ENCODE measurements at regions not wholly inside any gene's neighbourhood (a gene's known extent, or its start where the extent isn't known, plus 50 kb on each side); places are given as distances from the start of the nearest gene placed in this dataset.
A peak's percentile ranks its signal among the peaks of the same experiment; 100 is the strongest.

DNA sequence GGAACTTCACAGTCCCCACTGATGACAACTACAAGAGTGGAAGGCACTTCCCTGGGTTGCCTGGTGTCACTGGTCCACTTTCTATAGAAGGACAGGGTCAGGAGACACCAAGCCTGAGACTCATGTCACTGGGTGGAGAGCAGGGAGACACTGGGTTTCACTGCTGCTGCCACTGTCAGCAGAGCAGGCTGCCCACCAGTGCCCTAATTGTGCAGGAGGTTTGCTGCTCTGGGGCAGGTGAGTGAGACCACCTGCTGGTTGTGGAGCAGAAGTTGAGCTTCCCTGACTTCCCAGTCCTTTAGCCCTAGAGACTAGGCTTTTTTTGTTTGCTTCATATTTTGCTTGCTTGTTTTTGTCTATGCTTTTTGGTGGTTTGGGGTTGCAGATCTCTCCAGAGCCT lies 528.4 kb upstream of the RGMA start:
- no peak overlapping the region for H3K27ac ChIP-seq
- no peak for DNase-seq
- no peak overlapping the region for H3K4me3 ChIP-seq
- no peaks in the 10 kb centered on the region for H3K27me3 ChIP-seq
- no peaks in the 10 kb centered on the region for H3K4me1 ChIP-seq
- no peak for TF ChIP-seq POLR2A (IDR thresholded peaks at IDR 0.05)
- TF ChIP-seq, protein P1, sequence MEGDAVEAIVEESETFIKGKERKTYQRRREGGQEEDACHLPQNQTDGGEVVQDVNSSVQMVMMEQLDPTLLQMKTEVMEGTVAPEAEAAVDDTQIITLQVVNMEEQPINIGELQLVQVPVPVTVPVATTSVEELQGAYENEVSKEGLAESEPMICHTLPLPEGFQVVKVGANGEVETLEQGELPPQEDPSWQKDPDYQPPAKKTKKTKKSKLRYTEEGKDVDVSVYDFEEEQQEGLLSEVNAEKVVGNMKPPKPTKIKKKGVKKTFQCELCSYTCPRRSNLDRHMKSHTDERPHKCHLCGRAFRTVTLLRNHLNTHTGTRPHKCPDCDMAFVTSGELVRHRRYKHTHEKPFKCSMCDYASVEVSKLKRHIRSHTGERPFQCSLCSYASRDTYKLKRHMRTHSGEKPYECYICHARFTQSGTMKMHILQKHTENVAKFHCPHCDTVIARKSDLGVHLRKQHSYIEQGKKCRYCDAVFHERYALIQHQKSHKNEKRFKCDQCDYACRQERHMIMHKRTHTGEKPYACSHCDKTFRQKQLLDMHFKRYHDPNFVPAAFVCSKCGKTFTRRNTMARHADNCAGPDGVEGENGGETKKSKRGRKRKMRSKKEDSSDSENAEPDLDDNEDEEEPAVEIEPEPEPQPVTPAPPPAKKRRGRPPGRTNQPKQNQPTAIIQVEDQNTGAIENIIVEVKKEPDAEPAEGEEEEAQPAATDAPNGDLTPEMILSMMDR (IDR thresholded peaks at IDR 0.05) = no peak
- no peaks in the 10 kb centered on the region for H3K9me3 ChIP-seq
- intact Hi-C loops (cut with DNase I; ENCODE audit: low total_unique reads) = no loop called here
- no peaks in the 10 kb centered on the region for H3K36me3 ChIP-seq

GRCh38 chr15:93614386-93615104 lies 525.5 kb upstream of the RGMA start:
- Histone ChIP-seq H3K4me1 (no peaks in the 10 kb centered on the region), H3K9me3 (no peaks in the 10 kb centered on the region), H3K27me3 (no peaks in the 10 kb centered on the region), H3K4me3 (no peak overlapping the region), H3K36me3 (no peaks in the 10 kb centered on the region), H3K27ac (peak overlapping the region; percentile 33)
- DNase-seq = peak in 1 of 2 donors; percentile 18
- no peak for TF ChIP-seq POLR2A (IDR thresholded peaks at IDR 0.05)
- TF ChIP-seq, protein P1 (IDR thresholded peaks at IDR 0.05) = no peak
- intact Hi-C loops (cut with DNase I; ENCODE audit: low total_unique reads) = no loop called here

GRCh38 chr15:93613386-93613785 lies 524.4 kb upstream of the RGMA start:
- intact Hi-C loops (cut with DNase I; ENCODE audit: low total_unique reads) = no loop called here
- TF ChIP-seq POLR2A (IDR thresholded peaks at IDR 0.05) = no peak
- TF ChIP-seq, protein P1 (IDR thresholded peaks at IDR 0.05) = no peak

GRCh38 chr15:93612953-93613352 lies 523.9 kb upstream of the RGMA start:
- TF ChIP-seq POLR2A (IDR thresholded peaks at IDR 0.05) = no peak
- TF ChIP-seq, protein P1 (IDR thresholded peaks at IDR 0.05) = no peak
- intact Hi-C loops (cut with DNase I; ENCODE audit: low total_unique reads) = no loop called here
- H3K4me3 ChIP-seq = no peak overlapping the region

More at GRCh38 chr15:93613386-93613785, 524.4 kb upstream of the RGMA start:
- DNase-seq = no peak
- no peak overlapping the region for H3K27ac ChIP-seq
- H3K9me3 ChIP-seq = no peaks in the 10 kb centered on the region
- H3K36me3 ChIP-seq = no peaks in the 10 kb centered on the region
- no peaks in the 10 kb centered on the region for H3K4me1 ChIP-seq
- H3K4me3 ChIP-seq = no peak overlapping the region
- H3K27me3 ChIP-seq = no peaks in the 10 kb centered on the region

DNA sequence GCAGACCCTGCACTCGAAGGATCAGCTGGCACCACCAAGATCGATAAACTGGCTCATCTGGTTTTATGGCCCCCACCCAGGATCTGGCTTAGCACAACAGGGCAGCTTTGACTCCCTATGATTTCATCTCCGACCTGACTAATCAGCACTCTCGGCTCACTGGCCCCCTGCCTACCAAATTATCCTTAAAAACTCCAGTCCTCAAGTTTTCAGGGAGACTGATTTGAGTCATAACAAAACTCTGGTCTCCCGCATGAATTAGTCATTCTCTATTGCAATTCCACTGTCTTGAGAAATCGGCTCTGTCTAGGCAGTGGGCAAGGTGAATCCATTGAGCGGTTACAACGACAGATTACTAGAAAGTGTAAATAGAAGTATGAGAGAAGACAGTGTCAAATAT lies 521.9 kb upstream of the RGMA start:
- Histone ChIP-seq H3K4me3 (no peak overlapping the region), H3K27me3 (no peaks in the 10 kb centered on the region), H3K36me3 (no peaks in the 10 kb centered on the region), H3K27ac (no peak overlapping the region), H3K4me1 (no peaks in the 10 kb centered on the region), H3K9me3 (no peaks in the 10 kb centered on the region)
- TF ChIP-seq, protein P1 (IDR thresholded peaks at IDR 0.05) = no peak
- TF ChIP-seq POLR2A (IDR thresholded peaks at IDR 0.05) = no peak
- DNase-seq = no peak
- intact Hi-C loops (cut with DNase I; ENCODE audit: low total_unique reads) = no loop called here

More at GRCh38 chr15:93612953-93613352, 523.9 kb upstream of the RGMA start:
- H3K27me3 ChIP-seq = no peaks in the 10 kb centered on the region
- no peaks in the 10 kb centered on the region for H3K9me3 ChIP-seq
- no peak for DNase-seq
- no peak overlapping the region for H3K27ac ChIP-seq
- no peaks in the 10 kb centered on the region for H3K4me1 ChIP-seq
- no peaks in the 10 kb centered on the region for H3K36me3 ChIP-seq

Data from uterus (tissue), 3 donors.